PFSK-1 (cell line): ENCODE measurements at regions not wholly inside any gene's neighbourhood (a gene's known extent, or its start where the extent isn't known, plus 50 kb on each side); places are given as distances from the start of the nearest gene placed in this dataset.

Experiments
- POLR2AphosphoS5 ChIP-seq: IDR thresholded peaks from 2 replicates; pipeline ENCODE4 v1.6.1; 2012; ENCODE audit warnings: low read depth, mild to moderate bottlenecking, control low read depth, low read length, moderate library complexity
- TAF1 ChIP-seq: IDR thresholded peaks from 2 replicates; pipeline ENCODE4 v1.6.1; 2012; ENCODE audit warnings: low read length, control low read depth, borderline replicate concordance; ENCODE audit not compliant: insufficient read depth
- TF ChIP-seq, protein P1 (sequence below), 2 experiments: IDR thresholded peaks; 2 replicates each; pipeline versions ENCODE4 v1.6.1 to v1.8.0; 2011 to 2012; ENCODE audit warnings: low read depth in 2 of 2, low read length in 2 of 2, control low read depth in 1 of 2, inconsistent platforms in 1 of 2, mild to moderate bottlenecking in 1 of 2, moderate library complexity in 1 of 2; ENCODE audit not compliant: insufficient read depth in 1 of 2

GRCh38 chrX:16488959-16489358 lies 161.0 kb upstream of the S100G start:
- TF ChIP-seq, protein P1, sequence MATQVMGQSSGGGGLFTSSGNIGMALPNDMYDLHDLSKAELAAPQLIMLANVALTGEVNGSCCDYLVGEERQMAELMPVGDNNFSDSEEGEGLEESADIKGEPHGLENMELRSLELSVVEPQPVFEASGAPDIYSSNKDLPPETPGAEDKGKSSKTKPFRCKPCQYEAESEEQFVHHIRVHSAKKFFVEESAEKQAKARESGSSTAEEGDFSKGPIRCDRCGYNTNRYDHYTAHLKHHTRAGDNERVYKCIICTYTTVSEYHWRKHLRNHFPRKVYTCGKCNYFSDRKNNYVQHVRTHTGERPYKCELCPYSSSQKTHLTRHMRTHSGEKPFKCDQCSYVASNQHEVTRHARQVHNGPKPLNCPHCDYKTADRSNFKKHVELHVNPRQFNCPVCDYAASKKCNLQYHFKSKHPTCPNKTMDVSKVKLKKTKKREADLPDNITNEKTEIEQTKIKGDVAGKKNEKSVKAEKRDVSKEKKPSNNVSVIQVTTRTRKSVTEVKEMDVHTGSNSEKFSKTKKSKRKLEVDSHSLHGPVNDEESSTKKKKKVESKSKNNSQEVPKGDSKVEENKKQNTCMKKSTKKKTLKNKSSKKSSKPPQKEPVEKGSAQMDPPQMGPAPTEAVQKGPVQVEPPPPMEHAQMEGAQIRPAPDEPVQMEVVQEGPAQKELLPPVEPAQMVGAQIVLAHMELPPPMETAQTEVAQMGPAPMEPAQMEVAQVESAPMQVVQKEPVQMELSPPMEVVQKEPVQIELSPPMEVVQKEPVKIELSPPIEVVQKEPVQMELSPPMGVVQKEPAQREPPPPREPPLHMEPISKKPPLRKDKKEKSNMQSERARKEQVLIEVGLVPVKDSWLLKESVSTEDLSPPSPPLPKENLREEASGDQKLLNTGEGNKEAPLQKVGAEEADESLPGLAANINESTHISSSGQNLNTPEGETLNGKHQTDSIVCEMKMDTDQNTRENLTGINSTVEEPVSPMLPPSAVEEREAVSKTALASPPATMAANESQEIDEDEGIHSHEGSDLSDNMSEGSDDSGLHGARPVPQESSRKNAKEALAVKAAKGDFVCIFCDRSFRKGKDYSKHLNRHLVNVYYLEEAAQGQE (IDR thresholded peaks at IDR 0.05; ENCODE audit: insufficient read depth in 1 of 2, low read depth in 2 of 2, low read length in 2 of 2), result no peak
- TF ChIP-seq POLR2AphosphoS5 (no peak), TAF1 (no peak)
